ENCODE measurements at regions not wholly inside any gene's neighbourhood (a gene's known extent, or its start where the extent isn't known, plus 50 kb on each side); places are given as distances from the start of the nearest gene placed in this dataset.

GRCh38 chr1:229815076-229815475 is 189.0 kb downstream of the URB2 start:
- no peak for TF ChIP-seq CTCF (conservative IDR thresholded peaks at IDR 0.05)
- TF ChIP-seq ZFX (IDR thresholded peaks at IDR 0.05) = no peak
